ENCODE measurements at regions not wholly inside any gene's neighbourhood (a gene's known extent, or its start where the extent isn't known, plus 50 kb on each side); places are given as distances from the start of the nearest gene placed in this dataset.

GRCh38 chr6:27800731-27801373 lies 111.3 kb downstream of the OR2B2 start:
- Histone ChIP-seq H2BK5ac (ENCODE audit: low read depth, low read length, poor library complexity, severe bottlenecking) (no peak overlapping the region), H3K14ac (replicated peaks; ENCODE audit: low read depth, low read length) (no peak overlapping the region), H2BK20ac (ENCODE audit: low read depth, low read length) (no peak overlapping the region), H3K56ac (ENCODE audit: extremely low read depth, insufficient read depth, low read length) (no peak overlapping the region), H4K91ac (ENCODE audit: insufficient read depth, low read depth, low read length) (no peak overlapping the region), H3K4me2 (ENCODE audit: low read depth, low read length) (no peak overlapping the region), H2BK15ac (ENCODE audit: low read depth, low read length) (no peak overlapping the region), H3K23ac (ENCODE audit: low read depth, low read length) (no peak overlapping the region), H3K9me1 (ENCODE audit: insufficient read depth, low read length) (no peaks in the 10 kb centered on the region), H3K4me3 (ENCODE audit: insufficient read depth, low read depth, low read length) (no peak overlapping the region), H3K27me3 (ENCODE audit: control insufficient read depth, insufficient read depth, low read length) (no peaks in the 10 kb centered on the region), H4K8ac (ENCODE audit: low read depth in 2 of 2, low read length in 2 of 2) (no peak overlapping the region), H3K79me1 (ENCODE audit: low read depth in 1 of 2, low read length in 2 of 2) (no peaks in the 10 kb centered on the region), H4K20me1 (ENCODE audit: insufficient read depth, low read length) (no peaks in the 10 kb centered on the region), H3K27ac (ENCODE audit: insufficient read depth, low read length) (no peak overlapping the region), H3K18ac (ENCODE audit: low read depth, low read length) (no peak overlapping the region), H4K5ac (ENCODE audit: low read depth, low read length) (no peak overlapping the region), H3K4me1 (ENCODE audit: control insufficient read depth, insufficient read depth, low read length) (no peaks in the 10 kb centered on the region), H2AFZ (replicated peaks; ENCODE audit: low read length, poor library complexity) (no peak overlapping the region), H3K9ac (ENCODE audit: low read depth, low read length) (no peak overlapping the region), H3K4ac (ENCODE audit: low read depth, low read length) (no peak overlapping the region), H2AK5ac (ENCODE audit: low read depth, low read length) (no peak overlapping the region), H3K36me3 (ENCODE audit: control insufficient read depth, insufficient read depth, low read length) (no peaks in the 10 kb centered on the region), H2BK120ac (ENCODE audit: low read depth, low read length) (no peak overlapping the region), H3K9me3 (ENCODE audit: control insufficient read depth, insufficient read depth, low read length) (no peaks in the 10 kb centered on the region), H2AK9ac (replicated peaks; ENCODE audit: low read depth, low read length, poor library complexity) (no peak overlapping the region)
- no CpG with 5 or more reads among the region's 2 CpGs for WGBS, 2 experiments (ENCODE audit: extremely low coverage in 2 of 2, insufficient read length in 1 of 2)
- DNase-seq (no peak), ATAC-seq (ENCODE audit: low read depth) (no peak)
- ChIA-PET POLR2A (ENCODE audit: unreplicated experiment) (no interaction called here), CTCF (no interaction called here)
- intact Hi-C loops (cut with micrococcal nuclease), result no loop called here
- no peak for TF ChIP-seq RFX5 (IDR thresholded peaks at IDR 0.05; ENCODE audit: low read depth, low read length)
- TF ChIP-seq, protein P1, sequence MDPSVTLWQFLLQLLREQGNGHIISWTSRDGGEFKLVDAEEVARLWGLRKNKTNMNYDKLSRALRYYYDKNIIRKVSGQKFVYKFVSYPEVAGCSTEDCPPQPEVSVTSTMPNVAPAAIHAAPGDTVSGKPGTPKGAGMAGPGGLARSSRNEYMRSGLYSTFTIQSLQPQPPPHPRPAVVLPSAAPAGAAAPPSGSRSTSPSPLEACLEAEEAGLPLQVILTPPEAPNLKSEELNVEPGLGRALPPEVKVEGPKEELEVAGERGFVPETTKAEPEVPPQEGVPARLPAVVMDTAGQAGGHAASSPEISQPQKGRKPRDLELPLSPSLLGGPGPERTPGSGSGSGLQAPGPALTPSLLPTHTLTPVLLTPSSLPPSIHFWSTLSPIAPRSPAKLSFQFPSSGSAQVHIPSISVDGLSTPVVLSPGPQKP (IDR thresholded peaks at IDR 0.05; ENCODE audit: borderline replicate concordance, low read depth, low read length), result no peak
- TF ChIP-seq RCOR1 (IDR thresholded peaks at IDR 0.05; ENCODE audit: insufficient replicate concordance, low read length), result no peak
- no peak for TF ChIP-seq MAZ (IDR thresholded peaks at IDR 0.05; ENCODE audit: borderline replicate concordance, low read depth, low read length)
- TF ChIP-seq RAD21 (IDR thresholded peaks at IDR 0.05; ENCODE audit: low read length), result no peak
- TF ChIP-seq, protein P2, sequence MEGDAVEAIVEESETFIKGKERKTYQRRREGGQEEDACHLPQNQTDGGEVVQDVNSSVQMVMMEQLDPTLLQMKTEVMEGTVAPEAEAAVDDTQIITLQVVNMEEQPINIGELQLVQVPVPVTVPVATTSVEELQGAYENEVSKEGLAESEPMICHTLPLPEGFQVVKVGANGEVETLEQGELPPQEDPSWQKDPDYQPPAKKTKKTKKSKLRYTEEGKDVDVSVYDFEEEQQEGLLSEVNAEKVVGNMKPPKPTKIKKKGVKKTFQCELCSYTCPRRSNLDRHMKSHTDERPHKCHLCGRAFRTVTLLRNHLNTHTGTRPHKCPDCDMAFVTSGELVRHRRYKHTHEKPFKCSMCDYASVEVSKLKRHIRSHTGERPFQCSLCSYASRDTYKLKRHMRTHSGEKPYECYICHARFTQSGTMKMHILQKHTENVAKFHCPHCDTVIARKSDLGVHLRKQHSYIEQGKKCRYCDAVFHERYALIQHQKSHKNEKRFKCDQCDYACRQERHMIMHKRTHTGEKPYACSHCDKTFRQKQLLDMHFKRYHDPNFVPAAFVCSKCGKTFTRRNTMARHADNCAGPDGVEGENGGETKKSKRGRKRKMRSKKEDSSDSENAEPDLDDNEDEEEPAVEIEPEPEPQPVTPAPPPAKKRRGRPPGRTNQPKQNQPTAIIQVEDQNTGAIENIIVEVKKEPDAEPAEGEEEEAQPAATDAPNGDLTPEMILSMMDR (conservative IDR thresholded peaks at IDR 0.05; ENCODE audit: low read depth, low read length), result no peak
- TF ChIP-seq FOS (IDR thresholded peaks at IDR 0.05; ENCODE audit: low read depth, low read length), result no peak
- no peak for TF ChIP-seq MAFK (IDR thresholded peaks at IDR 0.05; ENCODE audit: low read depth, low read length)
- no peak for TF ChIP-seq USF2 (IDR thresholded peaks at IDR 0.05; ENCODE audit: low read depth, low read length)
- TF ChIP-seq POLR2A (IDR thresholded peaks at IDR 0.05; ENCODE audit: low read depth, low read length), result no peak
- no peak for TF ChIP-seq SMC3 (IDR thresholded peaks at IDR 0.05; ENCODE audit: low read depth, low read length)
- TF ChIP-seq MXI1 (IDR thresholded peaks at IDR 0.05; ENCODE audit: borderline replicate concordance, low read depth, low read length), result no peak
- no peak for TF ChIP-seq CHD1 (IDR thresholded peaks at IDR 0.05; ENCODE audit: low read depth, low read length)
- no peak for TF ChIP-seq BHLHE40 (IDR thresholded peaks at IDR 0.05; ENCODE audit: low read depth, low read length)
- TF ChIP-seq NFE2L2 (IDR thresholded peaks at IDR 0.05; ENCODE audit: low read depth, low read length), result no peak
- no peak for TF ChIP-seq CEBPB (IDR thresholded peaks at IDR 0.05; ENCODE audit: low read depth, low read length)
- in situ Hi-C loops (cut with MboI; ENCODE audit: low sequenced_read_pairs), result loop anchor here (10.0 to 25.0 kb wide), 2 partner anchors 646 to 1489 kb away; no protein-coding TSS in a partner anchor
- dilution Hi-C loops (cut with HindIII; ENCODE audit: low sequenced_read_pairs, unreplicated experiment), result no loop called here
- no TSS peak for BruUV-seq (replicated peaks)

All from IMR-90 (cell line).